ENCODE measurements at regions not wholly inside any gene's neighbourhood (a gene's known extent, or its start where the extent isn't known, plus 50 kb on each side); places are given as distances from the start of the nearest gene placed in this dataset.

GRCh38 chr4:3651267-3651845 is 114.8 kb upstream of the ADRA2C start:
- no peak for ATAC-seq
- TF ChIP-seq SNAI2 (CRISPR knock-in tag; IDR thresholded peaks at IDR 0.05) (no peak), ZNF8 (CRISPR knock-in tag; IDR thresholded peaks at IDR 0.05) (no peak), BACH2 (CRISPR knock-in tag; IDR thresholded peaks at IDR 0.05; ENCODE audit: borderline replicate concordance) (no peak), OSR1 (CRISPR knock-in tag; IDR thresholded peaks at IDR 0.05) (no peak)

DNA sequence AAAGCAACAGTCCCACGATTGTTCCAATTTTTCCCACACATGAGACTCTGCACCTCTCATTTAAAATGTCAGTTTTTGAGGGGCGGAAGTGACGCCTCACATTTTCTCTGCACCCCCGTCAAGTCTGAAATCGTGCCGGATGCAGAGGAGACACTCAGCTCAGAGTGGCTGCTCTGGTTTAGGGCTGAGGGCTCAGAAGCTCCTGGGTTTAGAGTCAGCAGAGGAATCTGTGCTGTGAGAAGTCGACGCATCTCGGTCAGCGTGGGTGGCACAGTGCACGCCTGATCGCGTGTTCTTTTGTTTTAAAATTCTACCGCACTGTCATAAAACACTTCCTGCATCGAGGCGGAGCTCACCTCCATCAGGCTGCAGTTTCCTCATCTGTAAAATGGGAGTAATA is 116.7 kb upstream of the ADRA2C start:
- no peak for TF ChIP-seq ZFP30 (CRISPR knock-in tag; IDR thresholded peaks at IDR 0.05)
- TF ChIP-seq CREB5 (CRISPR knock-in tag; IDR thresholded peaks at IDR 0.05; ENCODE audit: low read depth), result no peak
- no peak for TF ChIP-seq ZFP3 (CRISPR knock-in tag; IDR thresholded peaks at IDR 0.05)
- TF ChIP-seq GLIS3 (CRISPR knock-in tag; IDR thresholded peaks at IDR 0.05), result no peak
- no peak for TF ChIP-seq BACH2 (CRISPR knock-in tag; IDR thresholded peaks at IDR 0.05; ENCODE audit: borderline replicate concordance)
- no peak for TF ChIP-seq ARNTL (CRISPR knock-in tag; IDR thresholded peaks at IDR 0.05; ENCODE audit: borderline replicate concordance, low read depth)
- TF ChIP-seq ZNF565 (CRISPR knock-in tag; conservative IDR thresholded peaks at IDR 0.05; ENCODE audit: low read depth), result no peak
- TF ChIP-seq, protein P1, sequence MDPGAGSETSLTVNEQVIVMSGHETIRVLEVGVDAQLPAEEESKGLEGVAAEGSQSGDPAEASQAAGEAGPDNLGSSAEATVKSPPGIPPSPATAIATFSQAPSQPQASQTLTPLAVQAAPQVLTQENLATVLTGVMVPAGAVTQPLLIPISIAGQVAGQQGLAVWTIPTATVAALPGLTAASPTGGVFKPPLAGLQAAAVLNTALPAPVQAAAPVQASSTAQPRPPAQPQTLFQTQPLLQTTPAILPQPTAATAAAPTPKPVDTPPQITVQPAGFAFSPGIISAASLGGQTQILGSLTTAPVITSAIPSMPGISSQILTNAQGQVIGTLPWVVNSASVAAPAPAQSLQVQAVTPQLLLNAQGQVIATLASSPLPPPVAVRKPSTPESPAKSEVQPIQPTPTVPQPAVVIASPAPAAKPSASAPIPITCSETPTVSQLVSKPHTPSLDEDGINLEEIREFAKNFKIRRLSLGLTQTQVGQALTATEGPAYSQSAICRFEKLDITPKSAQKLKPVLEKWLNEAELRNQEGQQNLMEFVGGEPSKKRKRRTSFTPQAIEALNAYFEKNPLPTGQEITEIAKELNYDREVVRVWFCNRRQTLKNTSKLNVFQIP (CRISPR knock-in tag; IDR thresholded peaks at IDR 0.05; ENCODE audit: borderline replicate concordance, low read depth), result no peak
- no peak for TF ChIP-seq OSR1 (CRISPR knock-in tag; IDR thresholded peaks at IDR 0.05)
- TF ChIP-seq TCF4 (CRISPR knock-in tag; IDR thresholded peaks at IDR 0.05; ENCODE audit: borderline replicate concordance), result no peak
- TF ChIP-seq CSDC2 (CRISPR knock-in tag; IDR thresholded peaks at IDR 0.05), result no peak
- TF ChIP-seq RARB (CRISPR knock-in tag; IDR thresholded peaks at IDR 0.05), result no peak
- no peak for TF ChIP-seq TSHZ2 (CRISPR knock-in tag; IDR thresholded peaks at IDR 0.05)
- TF ChIP-seq ISL1 (CRISPR knock-in tag; IDR thresholded peaks at IDR 0.05), result no peak
- no peak for TF ChIP-seq ZNF70 (CRISPR knock-in tag; IDR thresholded peaks at IDR 0.05)
- no peak for ATAC-seq

GRCh38 chr4:3648731-3649130 is 116.5 kb upstream of the LRPAP1 start:
- no peak for ATAC-seq
- no peak for TF ChIP-seq GLIS3 (CRISPR knock-in tag; IDR thresholded peaks at IDR 0.05)

DNA sequence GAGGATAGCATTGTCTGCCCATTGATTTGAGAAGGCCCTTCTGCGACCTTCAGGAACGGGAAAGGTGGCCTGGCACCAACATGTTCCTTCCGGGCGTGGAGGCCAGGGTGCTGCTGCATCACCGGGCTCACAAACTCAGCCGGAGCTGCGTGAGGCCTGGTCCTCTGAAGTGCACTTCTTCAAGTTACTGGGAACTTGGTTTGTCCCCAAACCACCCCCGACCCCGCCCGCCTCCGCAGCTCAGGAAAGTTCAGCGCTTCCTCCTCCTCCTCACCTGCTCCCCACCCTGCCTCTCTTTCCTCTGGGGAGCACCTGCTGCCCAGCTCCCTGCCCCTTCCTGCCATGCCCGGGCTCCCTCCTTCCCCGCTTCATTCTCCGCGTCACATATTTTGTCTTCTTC is 116.0 kb upstream of the LRPAP1 start:
- ATAC-seq, result no peak
- TF ChIP-seq BACH2 (CRISPR knock-in tag; IDR thresholded peaks at IDR 0.05; ENCODE audit: borderline replicate concordance), result no peak
- no peak for TF ChIP-seq ZC3H10 (CRISPR knock-in tag; IDR thresholded peaks at IDR 0.05)
- no peak for TF ChIP-seq GLIS3 (CRISPR knock-in tag; IDR thresholded peaks at IDR 0.05)
- TF ChIP-seq ARNTL (CRISPR knock-in tag; IDR thresholded peaks at IDR 0.05; ENCODE audit: borderline replicate concordance, low read depth), result no peak
- TF ChIP-seq ZFP30 (CRISPR knock-in tag; IDR thresholded peaks at IDR 0.05), result no peak
- TF ChIP-seq TSHZ2 (CRISPR knock-in tag; IDR thresholded peaks at IDR 0.05), result no peak
- TF ChIP-seq, protein P1 (CRISPR knock-in tag; IDR thresholded peaks at IDR 0.05; ENCODE audit: borderline replicate concordance, low read depth), result no peak
- TF ChIP-seq, protein P2, sequence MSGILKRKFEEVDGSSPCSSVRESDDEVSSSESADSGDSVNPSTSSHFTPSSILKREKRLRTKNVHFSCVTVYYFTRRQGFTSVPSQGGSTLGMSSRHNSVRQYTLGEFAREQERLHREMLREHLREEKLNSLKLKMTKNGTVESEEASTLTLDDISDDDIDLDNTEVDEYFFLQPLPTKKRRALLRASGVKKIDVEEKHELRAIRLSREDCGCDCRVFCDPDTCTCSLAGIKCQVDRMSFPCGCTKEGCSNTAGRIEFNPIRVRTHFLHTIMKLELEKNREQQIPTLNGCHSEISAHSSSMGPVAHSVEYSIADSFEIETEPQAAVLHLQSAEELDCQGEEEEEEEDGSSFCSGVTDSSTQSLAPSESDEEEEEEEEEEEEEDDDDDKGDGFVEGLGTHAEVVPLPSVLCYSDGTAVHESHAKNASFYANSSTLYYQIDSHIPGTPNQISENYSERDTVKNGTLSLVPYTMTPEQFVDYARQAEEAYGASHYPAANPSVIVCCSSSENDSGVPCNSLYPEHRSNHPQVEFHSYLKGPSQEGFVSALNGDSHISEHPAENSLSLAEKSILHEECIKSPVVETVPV (CRISPR knock-in tag; IDR thresholded peaks at IDR 0.05), result no peak
- no peak for TF ChIP-seq CREB5 (CRISPR knock-in tag; IDR thresholded peaks at IDR 0.05; ENCODE audit: low read depth)
- no peak for TF ChIP-seq ZNF565 (CRISPR knock-in tag; conservative IDR thresholded peaks at IDR 0.05; ENCODE audit: low read depth)
- TF ChIP-seq CSDC2 (CRISPR knock-in tag; IDR thresholded peaks at IDR 0.05), result no peak
- no peak for TF ChIP-seq TOX (CRISPR knock-in tag; IDR thresholded peaks at IDR 0.05; ENCODE audit: borderline replicate concordance)
- TF ChIP-seq OSR1 (CRISPR knock-in tag; IDR thresholded peaks at IDR 0.05), result no peak
- no peak for TF ChIP-seq ESRRG (CRISPR knock-in tag; IDR thresholded peaks at IDR 0.05)
- no peak for TF ChIP-seq SNAI2 (CRISPR knock-in tag; IDR thresholded peaks at IDR 0.05)
- no peak for TF ChIP-seq ZNF70 (CRISPR knock-in tag; IDR thresholded peaks at IDR 0.05)
- no peak for TF ChIP-seq RARB (CRISPR knock-in tag; IDR thresholded peaks at IDR 0.05)
- TF ChIP-seq ISL1 (CRISPR knock-in tag; IDR thresholded peaks at IDR 0.05), result no peak
- TF ChIP-seq PPARA (CRISPR knock-in tag; IDR thresholded peaks at IDR 0.05; ENCODE audit: borderline replicate concordance), result no peak
